ENCODE measurements at regions not wholly inside any gene's neighbourhood (a gene's known extent, or its start where the extent isn't known, plus 50 kb on each side); places are given as distances from the start of the nearest gene placed in this dataset.
A peak's percentile ranks its signal among the peaks of the same experiment; 100 is the strongest.

GRCh38 chr13:106152047-106152446, 383.4 kb downstream of the EFNB2 start:
- 0 out of 2 replicates have a peak overlapping the region, but pooled peaks have one; percentile 2 for H3K56ac ChIP-seq (ENCODE audit: extremely low read depth, insufficient read depth, low read length)
- TF ChIP-seq NFE2L2 (IDR thresholded peaks at IDR 0.05; ENCODE audit: low read depth, low read length), result no peak
- TF ChIP-seq, protein P1, sequence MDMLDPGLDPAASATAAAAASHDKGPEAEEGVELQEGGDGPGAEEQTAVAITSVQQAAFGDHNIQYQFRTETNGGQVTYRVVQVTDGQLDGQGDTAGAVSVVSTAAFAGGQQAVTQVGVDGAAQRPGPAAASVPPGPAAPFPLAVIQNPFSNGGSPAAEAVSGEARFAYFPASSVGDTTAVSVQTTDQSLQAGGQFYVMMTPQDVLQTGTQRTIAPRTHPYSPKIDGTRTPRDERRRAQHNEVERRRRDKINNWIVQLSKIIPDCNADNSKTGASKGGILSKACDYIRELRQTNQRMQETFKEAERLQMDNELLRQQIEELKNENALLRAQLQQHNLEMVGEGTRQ (IDR thresholded peaks at IDR 0.05; ENCODE audit: low read depth, low read length), result no peak
- H3K23ac ChIP-seq (ENCODE audit: low read depth, low read length), result peak overlapping the region; percentile 77; the same call in 1 of the 2 replicates
- no peaks in the 10 kb centered on the region for H4K20me1 ChIP-seq (ENCODE audit: insufficient read depth, low read length)
- peaks cover 10% of the 10 kb centered on the region for H3K4me1 ChIP-seq (ENCODE audit: control insufficient read depth, insufficient read depth, low read length)
- no TSS peak for BruUV-seq (replicated peaks)
- H2BK15ac ChIP-seq (ENCODE audit: low read depth, low read length), result peak overlapping the region; percentile 66; the same call in 2 of the 3 replicates
- 0 out of 2 replicates have a peak, but pooled peaks cover 3% of the 10 kb centered on the region for H3K9me1 ChIP-seq (ENCODE audit: insufficient read depth, low read length)
- H4K5ac ChIP-seq (ENCODE audit: low read depth, low read length), result peak overlapping the region; percentile 36; the same call in 1 of the 2 replicates
- peak overlapping the region; percentile 87 for H3K14ac ChIP-seq (replicated peaks; ENCODE audit: low read depth, low read length)
- no peak overlapping the region for H3K4me2 ChIP-seq (ENCODE audit: low read depth, low read length)
- H3K27ac ChIP-seq (ENCODE audit: insufficient read depth, low read length), result no peak overlapping the region
- H2BK5ac ChIP-seq (ENCODE audit: low read depth, low read length, poor library complexity, severe bottlenecking), result peak overlapping the region; percentile 79
- ChIA-PET CTCF (interaction anchor here (0.6 kb wide), 1 partner anchor 22 kb away, joined by 3 read pairs; no protein-coding TSS in a partner anchor), POLR2A (ENCODE audit: unreplicated experiment) (interaction anchor here (1.1 kb wide), 1 partner anchor 11 kb away, joined by 3 read pairs; no protein-coding TSS in a partner anchor)
- H3K18ac ChIP-seq (ENCODE audit: low read depth, low read length), result peak overlapping the region; percentile 80; the same call in 1 of the 2 replicates
- peak overlapping the region; percentile 42 to 92 for H4K8ac ChIP-seq (ENCODE audit: low read depth in 2 of 2, low read length in 2 of 2)
- H3K9me3 ChIP-seq (ENCODE audit: control insufficient read depth, insufficient read depth, low read length), result no peaks in the 10 kb centered on the region
- no peak overlapping the region for H3K4me3 ChIP-seq (ENCODE audit: insufficient read depth, low read depth, low read length)
- no CpG with 5 or more reads among the region's 3 CpGs for WGBS, 2 experiments (ENCODE audit: extremely low coverage in 2 of 2, insufficient read length in 1 of 2)
- no peaks in the 10 kb centered on the region for H3K27me3 ChIP-seq (ENCODE audit: control insufficient read depth, insufficient read depth, low read length)
- H3K79me1 ChIP-seq (ENCODE audit: low read depth in 1 of 2, low read length in 2 of 2), result no peaks in the 10 kb centered on the region
- in situ Hi-C loops (cut with MboI; ENCODE audit: low sequenced_read_pairs) (no loop called here), intact Hi-C loops (cut with micrococcal nuclease) (loop anchor here (10.0 kb wide), 1 partner anchor 817 kb away; no protein-coding TSS in a partner anchor), dilution Hi-C loops (cut with HindIII; ENCODE audit: low sequenced_read_pairs, unreplicated experiment) (no loop called here)
- DNase-seq (no peak), ATAC-seq (ENCODE audit: low read depth) (no peak)
- no peaks in the 10 kb centered on the region for H3K36me3 ChIP-seq (ENCODE audit: control insufficient read depth, insufficient read depth, low read length)
- H4K91ac ChIP-seq (ENCODE audit: insufficient read depth, low read depth, low read length), result peak overlapping the region; percentile 90
- H2AFZ ChIP-seq (replicated peaks; ENCODE audit: low read length, poor library complexity), result no peak overlapping the region
- no peak overlapping the region for H2AK9ac ChIP-seq (replicated peaks; ENCODE audit: low read depth, low read length, poor library complexity)
- peak overlapping the region; percentile 89 for H3K4ac ChIP-seq (ENCODE audit: low read depth, low read length)
- peak overlapping the region; percentile 96 for H2BK120ac ChIP-seq (ENCODE audit: low read depth, low read length)
- H2BK20ac ChIP-seq (ENCODE audit: low read depth, low read length), result peak overlapping the region; percentile 94
- H3K9ac ChIP-seq (ENCODE audit: low read depth, low read length), result no peak overlapping the region
- H2AK5ac ChIP-seq (ENCODE audit: low read depth, low read length), result peak overlapping the region; percentile 50

Data from IMR-90 (cell line).